Cerebellar cortex (tissue), 1 donor: ENCODE measurements at regions not wholly inside any gene's neighbourhood (a gene's known extent, or its start where the extent isn't known, plus 50 kb on each side); places are given as distances from the start of the nearest gene placed in this dataset.
"Not testable (repeated sequence)": the region's sequence is repeated elsewhere in the genome, so short reads cannot be mapped to it uniquely, and the experiment has no call there.

ENCODE experiments used
- DNase-seq: peaks from one replicate; pipeline ENCODE4 v3.0.0-alpha.2; 2015; ENCODE audit warnings: low spot score

GRCh38 chr13:111621164-111621563 is 300.7 kb downstream of the TEX29 start:
- DNase-seq = no peak

GRCh38 chr13:111622051-111622531 is 301.6 kb downstream of the TEX29 start:
- no peak for DNase-seq

- no peak for DNase-seq
These were observed 302.8 kb downstream of the TEX29 start for GRCh38 chr13:111623208-111623607.

- no peak for DNase-seq
These were observed 303.5 kb downstream of the TEX29 start for GRCh38 chr13:111623743-111624505.

- no peak for DNase-seq
These were observed 305.3 kb downstream of the TEX29 start for GRCh38 chr13:111625526-111626315.

- DNase-seq = no peak
These were observed 306.2 kb downstream of the TEX29 start for GRCh38 chr13:111626371-111627305.

GRCh38 chr13:111627596-111627995 is 307.2 kb downstream of the TEX29 start:
- DNase-seq = no peak

GRCh38 chr13:111629016-111629415 is 308.6 kb downstream of the TEX29 start:
- DNase-seq = no peak

GRCh38 chr13:111629457-111629856 is 309.0 kb downstream of the TEX29 start:
- no peak for DNase-seq

- no peak for DNase-seq
These were observed 309.5 kb downstream of the TEX29 start for GRCh38 chr13:111629926-111630325.

- DNase-seq = no peak
These were observed 310.0 kb downstream of the TEX29 start for GRCh38 chr13:111630406-111630805.

GRCh38 chr13:111631271-111631670 is 310.8 kb downstream of the TEX29 start:
- DNase-seq = not testable (repeated sequence)

GRCh38 chr13:111632906-111633305 is 312.5 kb downstream of the TEX29 start:
- DNase-seq = no peak

GRCh38 chr13:111633401-111633800 is 313.0 kb downstream of the TEX29 start:
- DNase-seq = no peak

- no peak for DNase-seq
These were observed 314.0 kb downstream of the TEX29 start for GRCh38 chr13:111634410-111634809.

GRCh38 chr13:111636271-111636670 is 315.8 kb downstream of the TEX29 start:
- no peak for DNase-seq

- no peak for DNase-seq
These were observed 316.4 kb downstream of the TEX29 start for GRCh38 chr13:111636804-111637203.

GRCh38 chr13:111637365-111637764 is 316.9 kb downstream of the TEX29 start:
- DNase-seq = no peak

- DNase-seq = no peak
These were observed 317.8 kb downstream of the TEX29 start for GRCh38 chr13:111638233-111638632.

GRCh38 chr13:111639196-111639705 is 318.8 kb downstream of the TEX29 start:
- DNase-seq = no peak

GRCh38 chr13:111640006-111640405 is 319.6 kb downstream of the TEX29 start:
- DNase-seq = no peak

GRCh38 chr13:111640476-111640875 is 320.0 kb downstream of the TEX29 start:
- no peak for DNase-seq
